PFSK-1 (cell line): ENCODE measurements at regions not wholly inside any gene's neighbourhood (a gene's known extent, or its start where the extent isn't known, plus 50 kb on each side); places are given as distances from the start of the nearest gene placed in this dataset.

ENCODE experiments used
- FOXP2 ChIP-seq: optimal IDR thresholded peaks from 2 replicates; pipeline ENCODE3; 2011; ENCODE audit warnings: borderline replicate concordance, control low read depth, inconsistent platforms; ENCODE audit not compliant: insufficient read depth; ENCODE audit errors: extremely low read length, extremely low read depth
- POLR2AphosphoS5 ChIP-seq: IDR thresholded peaks from 2 replicates; pipeline ENCODE4 v1.6.1; 2012; ENCODE audit warnings: low read depth, mild to moderate bottlenecking, control low read depth, low read length, moderate library complexity
- REST ChIP-seq, 2 experiments: IDR thresholded peaks; 2 replicates each; pipeline versions ENCODE4 v1.6.1 to v1.8.0; 2011 to 2012; ENCODE audit warnings: low read depth in 2 of 2, low read length in 2 of 2, control low read depth in 1 of 2, inconsistent platforms in 1 of 2, mild to moderate bottlenecking in 1 of 2, moderate library complexity in 1 of 2; ENCODE audit not compliant: insufficient read depth in 1 of 2
- SIN3A ChIP-seq: IDR thresholded peaks from 2 replicates; pipeline ENCODE4 v1.6.1; 2012; ENCODE audit warnings: mild to moderate bottlenecking, low read length, moderate library complexity, borderline replicate concordance; ENCODE audit not compliant: insufficient read depth
- TAF1 ChIP-seq: IDR thresholded peaks from 2 replicates; pipeline ENCODE4 v1.6.1; 2012; ENCODE audit warnings: low read length, control low read depth, borderline replicate concordance; ENCODE audit not compliant: insufficient read depth

- TF ChIP-seq REST (IDR thresholded peaks at IDR 0.05; ENCODE audit: insufficient read depth in 1 of 2, low read depth in 2 of 2, low read length in 2 of 2) (no peak), SIN3A (no peak), FOXP2 (no peak), TAF1 (no peak), POLR2AphosphoS5 (no peak)
Observed at GRCh38 chr7:41431671-41432070, 271.2 kb downstream of the INHBA start.

GRCh38 chr7:41428381-41428780 lies 274.5 kb downstream of the INHBA start:
- no peak for TF ChIP-seq SIN3A
- no peak for TF ChIP-seq REST (IDR thresholded peaks at IDR 0.05; ENCODE audit: insufficient read depth in 1 of 2, low read depth in 2 of 2, low read length in 2 of 2)
- no peak for TF ChIP-seq TAF1
- TF ChIP-seq FOXP2: no peak
- TF ChIP-seq POLR2AphosphoS5: no peak

GRCh38 chr7:41425926-41426325 lies 277.0 kb downstream of the INHBA start:
- TF ChIP-seq FOXP2 (no peak), REST (IDR thresholded peaks at IDR 0.05; ENCODE audit: insufficient read depth in 1 of 2, low read depth in 2 of 2, low read length in 2 of 2) (no peak), SIN3A (no peak), POLR2AphosphoS5 (no peak)

GRCh38 chr7:41421056-41421455 lies 281.8 kb downstream of the INHBA start:
- no peak for TF ChIP-seq POLR2AphosphoS5
- TF ChIP-seq REST (IDR thresholded peaks at IDR 0.05; ENCODE audit: insufficient read depth in 1 of 2, low read depth in 2 of 2, low read length in 2 of 2): no peak
- no peak for TF ChIP-seq TAF1
- TF ChIP-seq SIN3A: no peak
- no peak for TF ChIP-seq FOXP2

- TF ChIP-seq FOXP2 (no peak), TAF1 (no peak), POLR2AphosphoS5 (no peak), SIN3A (no peak), REST (IDR thresholded peaks at IDR 0.05; ENCODE audit: insufficient read depth in 1 of 2, low read depth in 2 of 2, low read length in 2 of 2) (no peak)
Observed at GRCh38 chr7:41420421-41420820, 282.5 kb downstream of the INHBA start.
